ENCODE measurements at regions not wholly inside any gene's neighbourhood (a gene's known extent, or its start where the extent isn't known, plus 50 kb on each side); places are given as distances from the start of the nearest gene placed in this dataset.

DNA sequence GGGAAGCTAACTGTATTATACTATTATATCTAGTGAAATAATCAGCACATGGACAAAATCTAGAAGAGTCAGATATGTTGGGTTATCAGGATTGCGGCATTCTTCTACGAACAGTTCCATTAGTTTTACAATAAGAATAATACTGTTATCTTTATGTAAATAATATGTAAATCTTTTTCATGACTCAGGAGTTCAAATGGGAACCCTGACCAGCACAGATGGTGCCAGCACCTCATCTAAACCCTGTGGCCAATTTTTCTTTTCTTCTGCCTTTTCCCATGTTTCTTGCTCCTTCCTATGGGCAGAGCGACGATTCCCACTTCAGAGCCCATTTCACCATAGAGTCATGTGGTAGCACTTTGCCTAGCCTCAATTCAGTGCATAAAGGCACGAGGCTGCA, 68.4 kb upstream of the CYP2D6 start:
- TF ChIP-seq, protein P1, sequence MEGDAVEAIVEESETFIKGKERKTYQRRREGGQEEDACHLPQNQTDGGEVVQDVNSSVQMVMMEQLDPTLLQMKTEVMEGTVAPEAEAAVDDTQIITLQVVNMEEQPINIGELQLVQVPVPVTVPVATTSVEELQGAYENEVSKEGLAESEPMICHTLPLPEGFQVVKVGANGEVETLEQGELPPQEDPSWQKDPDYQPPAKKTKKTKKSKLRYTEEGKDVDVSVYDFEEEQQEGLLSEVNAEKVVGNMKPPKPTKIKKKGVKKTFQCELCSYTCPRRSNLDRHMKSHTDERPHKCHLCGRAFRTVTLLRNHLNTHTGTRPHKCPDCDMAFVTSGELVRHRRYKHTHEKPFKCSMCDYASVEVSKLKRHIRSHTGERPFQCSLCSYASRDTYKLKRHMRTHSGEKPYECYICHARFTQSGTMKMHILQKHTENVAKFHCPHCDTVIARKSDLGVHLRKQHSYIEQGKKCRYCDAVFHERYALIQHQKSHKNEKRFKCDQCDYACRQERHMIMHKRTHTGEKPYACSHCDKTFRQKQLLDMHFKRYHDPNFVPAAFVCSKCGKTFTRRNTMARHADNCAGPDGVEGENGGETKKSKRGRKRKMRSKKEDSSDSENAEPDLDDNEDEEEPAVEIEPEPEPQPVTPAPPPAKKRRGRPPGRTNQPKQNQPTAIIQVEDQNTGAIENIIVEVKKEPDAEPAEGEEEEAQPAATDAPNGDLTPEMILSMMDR (IDR thresholded peaks at IDR 0.05): no peak
- TF ChIP-seq TP53 (CRISPR knock-in tag; IDR thresholded peaks at IDR 0.05): no peak
- TF ChIP-seq, protein P2, sequence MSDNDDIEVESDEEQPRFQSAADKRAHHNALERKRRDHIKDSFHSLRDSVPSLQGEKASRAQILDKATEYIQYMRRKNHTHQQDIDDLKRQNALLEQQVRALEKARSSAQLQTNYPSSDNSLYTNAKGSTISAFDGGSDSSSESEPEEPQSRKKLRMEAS (IDR thresholded peaks at IDR 0.05): no peak
- TF ChIP-seq POLR2A (IDR thresholded peaks at IDR 0.05; ENCODE audit: low read length): no peak
- TF ChIP-seq SMC3 (IDR thresholded peaks at IDR 0.05): no peak
- TF ChIP-seq KDM1A (IDR thresholded peaks at IDR 0.05; ENCODE audit: low read depth): no peak
- TF ChIP-seq MAFK (IDR thresholded peaks at IDR 0.05; ENCODE audit: partially characterized antibody): no peak
- no peak for TF ChIP-seq BHLHE40 (IDR thresholded peaks at IDR 0.05; ENCODE audit: low read depth, low read length)

All from A549 (cell line).